PC-3 (cell line): ENCODE measurements at regions not wholly inside any gene's neighbourhood (a gene's known extent, or its start where the extent isn't known, plus 50 kb on each side); places are given as distances from the start of the nearest gene placed in this dataset.
A peak's percentile ranks its signal among the peaks of the same experiment; 100 is the strongest.
"Not testable (repeated sequence)": the region's sequence is repeated elsewhere in the genome, so short reads cannot be mapped to it uniquely, and the experiment has no call there.

Experiments used
- ATAC-seq: fragments of 200-7000 bp; cut with Tn5 transposase; 2 replicates; pipeline ENCODE4 v1.9.1; 2020; ENCODE audit warnings: mild to moderate bottlenecking, moderate library complexity
- BruUV-seq: library from RNA; stranded (reverse); fragments of 400-500 nt; replicated peaks from 2 replicates; lab custom pipeline; 2021; lab: Mats Ljungman, UMichigan
- CTCF ChIA-PET: fragments of 300-600 bp; sonication (Branson Sonifier 250); formaldehyde crosslinking; loops from one replicate; lab custom pipeline; 2022; ENCODE audit warnings: antibody characterized with exemption; lab: Charles Lee
- POLR2A ChIA-PET: fragments of 300-600 bp; sonication (Branson Sonifier 250); formaldehyde crosslinking; loops from one replicate; lab custom pipeline; 2022; ENCODE audit warnings: antibody characterized with exemption; ENCODE audit not compliant: unreplicated experiment; lab: Charles Lee
- DNase-seq: peaks from one replicate; pipeline ENCODE4 v3.0.0-alpha.2; 2015
- H2AFZ ChIP-seq: fragments of 300-600 bp; sonication (generic); 2 replicates; pipeline ENCODE4 v1.6.0; 2016; ENCODE audit warnings: antibody characterized with exemption, low read length
- H3F3A ChIP-seq: fragments of 300-600 bp; sonication (generic); one replicate; pipeline ENCODE4 v1.6.0; 2017; ENCODE audit warnings: antibody characterized with exemption, low read length, control low read depth, mild to moderate bottlenecking; ENCODE audit not compliant: unreplicated experiment
- H3K27ac ChIP-seq: fragments of 300-600 bp; sonication (generic); 2 replicates; pipeline ENCODE4 v1.5.1; 2016; ENCODE audit warnings: mild to moderate bottlenecking, low read length
- H3K27me3 ChIP-seq: fragments of 300-600 bp; sonication (generic); 2 replicates; pipeline ENCODE4 v1.6.1; 2016; ENCODE audit warnings: low read length, mixed read lengths
- H3K36me3 ChIP-seq: fragments of 300-600 bp; sonication (generic); 2 replicates; pipeline ENCODE4 v1.6.1; 2016; ENCODE audit warnings: low read depth, mixed run types, low read length, mixed read lengths
- H3K4me1 ChIP-seq: fragments of 300-600 bp; sonication (generic); 2 replicates; pipeline ENCODE4 v1.5.1; 2016; ENCODE audit warnings: low read length; ENCODE audit not compliant: insufficient read depth
- H3K4me2 ChIP-seq: fragments of 300-600 bp; sonication (generic); 2 replicates; pipeline ENCODE4 v1.6.0; 2016; ENCODE audit warnings: low read length
- H3K4me3 ChIP-seq: fragments of 300-600 bp; sonication (generic); 2 replicates; pipeline ENCODE4 v1.5.1; 2016; ENCODE audit warnings: mild to moderate bottlenecking, low read length, mixed read lengths
- H3K79me2 ChIP-seq: fragments of 300-600 bp; sonication (generic); 2 replicates; pipeline ENCODE4 v1.6.1; 2017; ENCODE audit warnings: low read length, mixed read lengths
- H3K9ac ChIP-seq: fragments of 300-600 bp; sonication (generic); 2 replicates; pipeline ENCODE4 v1.6.0; 2016; ENCODE audit warnings: mild to moderate bottlenecking, low read length
- H3K9me2 ChIP-seq: fragments of 300-600 bp; sonication (generic); replicated peaks from 2 replicates; pipeline ENCODE4 v1.6.1; 2016; ENCODE audit warnings: mixed run types, low read length, mixed read lengths
- H3K9me3 ChIP-seq: fragments of 300-600 bp; sonication (generic); 2 replicates; pipeline ENCODE4 v1.6.1; 2016; ENCODE audit warnings: low read length, mixed read lengths
- H4K20me1 ChIP-seq: fragments of 300-600 bp; sonication (generic); 2 replicates; pipeline ENCODE4 v1.6.1; 2016; ENCODE audit warnings: low read length, mixed read lengths
- CTCF ChIP-seq: fragments of 300-600 bp; sonication (generic); conservative IDR thresholded peaks from 2 replicates; pipeline ENCODE4 v1.5.1; 2017; ENCODE audit warnings: antibody characterized with exemption, low read depth, mild to moderate bottlenecking, low read length
- EZH2 ChIP-seq: fragments of 300-600 bp; sonication (generic); IDR thresholded peaks from one replicate; pipeline ENCODE4 v1.6.1; 2017; ENCODE audit warnings: antibody characterized with exemption, mild to moderate bottlenecking, low read length; ENCODE audit not compliant: unreplicated experiment
- EZH2phosphoT487 ChIP-seq: fragments of 300-600 bp; sonication (generic); IDR thresholded peaks from 2 replicates; pipeline ENCODE4 v1.6.1; 2018; ENCODE audit warnings: mild to moderate bottlenecking, antibody characterized with exemption, low read length, borderline replicate concordance
- intact Hi-C: fragments of 100-400 bp; cut with micrococcal nuclease; formaldehyde crosslinking; loops from 2 replicates; pipeline ENCODE4 v1.9.0; 2023

GRCh38 chr1:228669242-228669585 lies 66.1 kb upstream of the RHOU start:
- no peaks in the 10 kb centered on the region for H3K9me3 ChIP-seq
- H3K27ac ChIP-seq = no peak overlapping the region
- no peaks in the 10 kb centered on the region for H3K79me2 ChIP-seq
- TF ChIP-seq EZH2 (no peak), CTCF (no peak), EZH2phosphoT487 (no peak)
- H3K27me3 ChIP-seq = no peaks in the 10 kb centered on the region
- H3K36me3 ChIP-seq = no peaks in the 10 kb centered on the region
- no peak overlapping the region for H3K4me3 ChIP-seq
- BruUV-seq = no TSS peak
- ATAC-seq (peak; percentile 35; the same call in 1 of the 2 replicates), DNase-seq (no peak)
- no peaks in the 10 kb centered on the region for H3K9me2 ChIP-seq
- ChIA-PET POLR2A (interaction anchor here (0.7 kb wide), 1 partner anchor 9 kb away, joined by 3 read pairs; no protein-coding TSS in a partner anchor), CTCF (no interaction called here)
- intact Hi-C loops = no loop called here
- H2AFZ ChIP-seq = no peak overlapping the region
- no peak overlapping the region for H3K9ac ChIP-seq
- peaks cover 1% of the 10 kb centered on the region; the same call in 1 of the 2 replicates for H3K4me1 ChIP-seq
- H4K20me1 ChIP-seq = no peaks in the 10 kb centered on the region
- no peaks in the 10 kb centered on the region for H3F3A ChIP-seq
- H3K4me2 ChIP-seq = no peak overlapping the region

GRCh38 chr1:228681076-228681565 lies 54.2 kb upstream of the RHOU start:
- ATAC-seq, H3K9me2 ChIP-seq, H3K27ac ChIP-seq, H4K20me1 ChIP-seq, H3K9ac ChIP-seq, H3K36me3 ChIP-seq, BruUV-seq, DNase-seq, H3K4me3 ChIP-seq, H3K4me2 ChIP-seq, POLR2A ChIA-PET, H2AFZ ChIP-seq, H3K9me3 ChIP-seq, H3F3A ChIP-seq, H3K79me2 ChIP-seq, H3K27me3 ChIP-seq, H3K4me1 ChIP-seq, CTCF ChIA-PET, intact Hi-C loops: not testable (repeated sequence)

- no peak for ATAC-seq
- ChIA-PET POLR2A (no interaction called here), CTCF (no interaction called here)
- Histone ChIP-seq H4K20me1 (no peaks in the 10 kb centered on the region), H3K9me3 (no peaks in the 10 kb centered on the region), H3K4me2 (no peak overlapping the region), H3K27ac (no peak overlapping the region), H3K4me3 (no peak overlapping the region), H3K79me2 (no peaks in the 10 kb centered on the region), H2AFZ (no peak overlapping the region), H3K9me2 (no peaks in the 10 kb centered on the region), H3K4me1 (no peaks in the 10 kb centered on the region), H3K27me3 (peaks cover 5% of the 10 kb centered on the region; the same call in 1 of the 2 replicates), H3F3A (no peaks in the 10 kb centered on the region), H3K36me3 (no peaks in the 10 kb centered on the region), H3K9ac (no peak overlapping the region)
- DNase-seq = no peak
- intact Hi-C loops = no loop called here
- TF ChIP-seq EZH2phosphoT487 = no peak
- TF ChIP-seq EZH2 = no peak
- no peak for TF ChIP-seq CTCF
- BruUV-seq = no TSS peak
These were observed 51.9 kb upstream of the RHOU start for GRCh38 chr1:228683428-228683827.
